ENCODE measurements at regions not wholly inside any gene's neighbourhood (a gene's known extent, or its start where the extent isn't known, plus 50 kb on each side); places are given as distances from the start of the nearest gene placed in this dataset.
"Not testable (repeated sequence)": the region's sequence is repeated elsewhere in the genome, so short reads cannot be mapped to it uniquely, and the experiment has no call there.

GRCh38 chr2:242113492-242113891, 244.0 kb downstream of the RTP5 start:
- H3K4me3 ChIP-seq (ENCODE audit: low read depth, poor library complexity, severe bottlenecking); DNase-seq (ENCODE audit: low spot score in 2 of 2); intact Hi-C loops (cut with DNase I; ENCODE audit: low total_unique reads): not testable (repeated sequence)
- WGBS, 2 donors = 27 to 37% methylated on average over 3 of the region's 3 CpGs

GRCh38 chr2:242116676-242117075, 247.1 kb downstream of the RTP5 start:
- WGBS, 2 donors = 88% methylated on average over 1 of the region's 2 CpGs; no CpG with 5 or more reads in 1 of the 2 donors
- H3K4me3 ChIP-seq (ENCODE audit: low read depth, poor library complexity, severe bottlenecking); intact Hi-C loops (cut with DNase I; ENCODE audit: low total_unique reads); DNase-seq (ENCODE audit: low spot score in 2 of 2): not testable (repeated sequence)

GRCh38 chr2:242117305-242117704, 247.8 kb downstream of the RTP5 start:
- intact Hi-C loops (cut with DNase I; ENCODE audit: low total_unique reads); DNase-seq (ENCODE audit: low spot score in 2 of 2); H3K4me3 ChIP-seq (ENCODE audit: low read depth, poor library complexity, severe bottlenecking): not testable (repeated sequence)
- WGBS, 2 donors = no CpG with 5 or more reads among the region's 3 CpGs

- intact Hi-C loops (cut with DNase I; ENCODE audit: low total_unique reads); DNase-seq (ENCODE audit: low spot score in 2 of 2); H3K4me3 ChIP-seq (ENCODE audit: low read depth, poor library complexity, severe bottlenecking): not testable (repeated sequence)
- 82 to 83% methylated on average over 2 to 4 of the region's 5 CpGs for WGBS, 2 donors
These were observed 250.2 kb downstream of the RTP5 start for GRCh38 chr2:242119682-242120081.

GRCh38 chr2:242130682-242131081, 261.2 kb downstream of the RTP5 start:
- H3K4me3 ChIP-seq (ENCODE audit: low read depth, poor library complexity, severe bottlenecking); DNase-seq (ENCODE audit: low spot score in 2 of 2); intact Hi-C loops (cut with DNase I; ENCODE audit: low total_unique reads): not testable (repeated sequence)
- WGBS, 2 donors = 79 to 89% methylated on average over 3 of the region's 3 CpGs

- WGBS, 2 donors = 6 to 15% methylated on average over 2 of the region's 2 CpGs
- H3K4me3 ChIP-seq (ENCODE audit: low read depth, poor library complexity, severe bottlenecking); DNase-seq (ENCODE audit: low spot score in 2 of 2); intact Hi-C loops (cut with DNase I; ENCODE audit: low total_unique reads): not testable (repeated sequence)
These were observed 290.4 kb downstream of the RTP5 start for GRCh38 chr2:242159921-242160320.

GRCh38 chr2:242165115-242165514, 295.6 kb downstream of the RTP5 start:
- intact Hi-C loops (cut with DNase I; ENCODE audit: low total_unique reads); DNase-seq (ENCODE audit: low spot score in 2 of 2); H3K4me3 ChIP-seq (ENCODE audit: low read depth, poor library complexity, severe bottlenecking): not testable (repeated sequence)

GRCh38 chr2:242171290-242171689, 301.8 kb downstream of the RTP5 start:
- DNase-seq (ENCODE audit: low spot score in 2 of 2); H3K4me3 ChIP-seq (ENCODE audit: low read depth, poor library complexity, severe bottlenecking); intact Hi-C loops (cut with DNase I; ENCODE audit: low total_unique reads): not testable (repeated sequence)
- 93% methylated on average over 4 of the region's 4 CpGs; no CpG with 5 or more reads in 1 of the 2 donors for WGBS, 2 donors

Measured in lower leg skin (tissue), 3 donors.